Breast epithelium (tissue), 4 donors: ENCODE measurements at regions not wholly inside any gene's neighbourhood (a gene's known extent, or its start where the extent isn't known, plus 50 kb on each side); places are given as distances from the start of the nearest gene placed in this dataset.
"Not testable (repeated sequence)": the region's sequence is repeated elsewhere in the genome, so short reads cannot be mapped to it uniquely, and the experiment has no call there.

Experiments used
- DNase-seq, 2 donors: peaks; one replicate each; pipeline ENCODE4 v3.0.0-alpha.2; 2019; ENCODE audit warnings: low spot score in 2 of 2
- H3K27ac ChIP-seq, 2 donors: fragments of 200-600 bp; sonication (generic) in 1 of 2; one replicate each; pipeline ENCODE4 v1.5.1; 2016 to 2019; ENCODE audit warnings: mild to moderate bottlenecking in 1 of 2
- H3K27me3 ChIP-seq, 2 donors: fragments of 200-600 bp; sonication (generic) in 1 of 2; one replicate each; pipeline versions ENCODE4 v1.5.1 to v1.6.0; 2017 to 2019; ENCODE audit warnings: control low read depth in 1 of 2, mild to moderate bottlenecking in 1 of 2
- H3K36me3 ChIP-seq: fragments of 200-600 bp; one replicate; pipeline ENCODE4 v1.5.1; 2019
- H3K4me1 ChIP-seq, 2 donors: fragments of 200-600 bp; sonication (generic); one replicate each; pipeline ENCODE4 v1.5.1; 2016 to 2019; ENCODE audit warnings: control low read depth in 1 of 2
- H3K4me3 ChIP-seq, 3 donors: fragments of 200-600 bp; sonication (generic); 1 replicate in 2 of 3; 2 replicates in 1 of 3; pipeline ENCODE4 v1.5.1; 2016 to 2019; ENCODE audit warnings: mild to moderate bottlenecking in 3 of 3, moderate library complexity in 2 of 3
- H3K9me3 ChIP-seq, 2 donors: fragments of 200-600 bp; sonication (generic) in 1 of 2; one replicate each; pipeline ENCODE4 v1.5.1; 2016 to 2019; ENCODE audit warnings: control low read depth in 1 of 2
- CTCF ChIP-seq, 3 donors: fragments of 450-650 bp; IDR thresholded peaks; one replicate each; pipeline ENCODE4 v1.5.1; 2016 to 2017; ENCODE audit warnings: antibody characterized with exemption in 3 of 3, mild to moderate bottlenecking in 3 of 3, moderate library complexity in 3 of 3
- POLR2A ChIP-seq: fragments of 450-650 bp; IDR thresholded peaks from one replicate; pipeline ENCODE4 v1.6.1; 2016; ENCODE audit warnings: antibody characterized with exemption, mild to moderate bottlenecking, moderate library complexity
- POLR2AphosphoS5 ChIP-seq, 3 donors: sonication (generic); formaldehyde crosslinking; IDR thresholded peaks; one replicate each; pipeline ENCODE4 v1.6.1; 2017; ENCODE audit warnings: antibody characterized with exemption in 3 of 3
- intact Hi-C: fragments of 100-400 bp; cut with DNase I; formaldehyde crosslinking; loops from one replicate; pipeline ENCODE4 v1.15.1; 2023; ENCODE audit warnings: low total_unique reads

GRCh38 chr11:116366980-116367645, 405.7 kb downstream of the BUD13 start:
- intact Hi-C loops: no loop called here
- no peaks in the 10 kb centered on the region for H3K4me1 ChIP-seq
- H3K27me3 ChIP-seq: no peaks in the 10 kb centered on the region
- H3K4me3 ChIP-seq: no peak overlapping the region
- H3K27ac ChIP-seq: no peak overlapping the region
- no peak for DNase-seq
- TF ChIP-seq CTCF (IDR thresholded peaks at IDR 0.05) (no peak), POLR2AphosphoS5 (IDR thresholded peaks at IDR 0.05) (no peak), POLR2A (no peak)
- H3K9me3 ChIP-seq: no peaks in the 10 kb centered on the region
- H3K36me3 ChIP-seq: no peaks in the 10 kb centered on the region

- H3K36me3 ChIP-seq: no peaks in the 10 kb centered on the region
- intact Hi-C loops: no loop called here
- H3K27ac ChIP-seq: no peak overlapping the region
- H3K4me1 ChIP-seq: no peaks in the 10 kb centered on the region
- H3K4me3 ChIP-seq: no peak overlapping the region
- H3K9me3 ChIP-seq: no peaks in the 10 kb centered on the region
- TF ChIP-seq POLR2A: no peak
- no peak for TF ChIP-seq POLR2AphosphoS5 (IDR thresholded peaks at IDR 0.05)
- no peak for TF ChIP-seq CTCF (IDR thresholded peaks at IDR 0.05)
- no peak for DNase-seq
- H3K27me3 ChIP-seq: no peaks in the 10 kb centered on the region
Observed at GRCh38 chr11:116366451-116366850, 406.3 kb downstream of the BUD13 start.

- H3K4me3 ChIP-seq, DNase-seq, H3K27me3 ChIP-seq, H3K27ac ChIP-seq, H3K4me1 ChIP-seq, H3K36me3 ChIP-seq, H3K9me3 ChIP-seq, intact Hi-C loops: not testable (repeated sequence)
Observed at GRCh38 chr11:116364925-116365324, 407.9 kb downstream of the BUD13 start.

GRCh38 chr11:116364348-116364747, 408.4 kb downstream of the BUD13 start:
- TF ChIP-seq CTCF (IDR thresholded peaks at IDR 0.05) (no peak), POLR2AphosphoS5 (IDR thresholded peaks at IDR 0.05) (no peak), POLR2A (no peak)
- Histone ChIP-seq H3K36me3 (no peaks in the 10 kb centered on the region), H3K27ac (no peak overlapping the region), H3K4me3 (no peak overlapping the region), H3K4me1 (no peaks in the 10 kb centered on the region), H3K27me3 (no peaks in the 10 kb centered on the region), H3K9me3 (no peaks in the 10 kb centered on the region)
- no peak for DNase-seq
- intact Hi-C loops: no loop called here

- TF ChIP-seq POLR2A (no peak), POLR2AphosphoS5 (IDR thresholded peaks at IDR 0.05) (no peak), CTCF (IDR thresholded peaks at IDR 0.05) (no peak)
- no peaks in the 10 kb centered on the region for H3K4me1 ChIP-seq
- no peaks in the 10 kb centered on the region for H3K9me3 ChIP-seq
- peaks cover 0 to 7% of the 10 kb centered on the region in 2 donors for H3K27me3 ChIP-seq
- no peak overlapping the region for H3K4me3 ChIP-seq
- no peak overlapping the region for H3K27ac ChIP-seq
- DNase-seq: no peak
- intact Hi-C loops: no loop called here
- H3K36me3 ChIP-seq: no peaks in the 10 kb centered on the region
Observed at GRCh38 chr11:116360221-116360941, 412.4 kb downstream of the BUD13 start.
